Islet precursor cell (in vitro differentiated cells): ENCODE measurements at regions not wholly inside any gene's neighbourhood (a gene's known extent, or its start where the extent isn't known, plus 50 kb on each side); places are given as distances from the start of the nearest gene placed in this dataset.
A peak's percentile ranks its signal among the peaks of the same experiment; 100 is the strongest.

Experiments used
- DNase-seq: peaks from one replicate; pipeline ENCODE4 v3.0.0-alpha.2; 2018

DNA sequence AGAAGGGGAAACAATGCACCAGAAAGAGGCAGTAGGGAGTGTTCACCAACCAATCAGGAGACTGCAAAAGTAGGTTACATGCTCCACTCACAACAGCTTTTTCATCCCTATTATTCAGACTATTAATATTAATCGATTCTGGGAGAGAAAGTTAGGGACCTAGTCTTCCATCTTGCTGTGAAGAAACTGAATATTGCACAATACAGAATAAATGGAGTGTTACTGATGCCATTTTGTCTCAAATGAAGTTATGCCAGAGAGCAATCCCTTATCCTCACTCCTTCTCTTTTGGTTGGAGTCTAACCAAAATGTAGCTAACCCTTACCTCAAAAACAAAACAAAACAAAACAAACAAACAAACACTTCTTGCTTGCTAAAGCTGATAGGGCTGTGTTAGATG is 1120.9 kb upstream of the GYPC start:
- no peak for DNase-seq

- DNase-seq: no peak
These were observed 1111.9 kb upstream of the GYPC start for GRCh38 chr2:125543968-125544514.

DNA sequence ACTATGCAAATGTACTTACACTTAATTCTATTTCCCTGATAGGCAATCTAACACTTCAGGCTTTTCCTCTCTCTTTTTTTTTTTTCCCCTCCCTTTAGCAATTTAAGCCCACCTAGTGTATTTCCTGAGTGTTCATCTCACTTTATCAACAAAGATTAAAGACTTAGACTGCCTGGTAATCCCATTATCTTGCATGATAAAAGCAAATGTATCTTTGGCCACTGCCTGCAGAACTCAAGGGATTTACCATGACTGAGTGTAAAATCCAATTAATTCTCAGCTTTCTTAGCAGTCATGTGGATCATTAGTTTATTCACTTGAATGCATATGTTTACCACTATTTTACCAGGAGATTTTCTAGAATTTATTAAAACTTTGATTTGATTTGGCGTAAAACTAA is 1102.2 kb upstream of the GYPC start:
- no peak for DNase-seq

- no peak for DNase-seq
These were observed 1101.0 kb upstream of the GYPC start for GRCh38 chr2:125554956-125555355.

- no peak for DNase-seq
These were observed 1096.8 kb upstream of the GYPC start for GRCh38 chr2:125559186-125559585.

DNA sequence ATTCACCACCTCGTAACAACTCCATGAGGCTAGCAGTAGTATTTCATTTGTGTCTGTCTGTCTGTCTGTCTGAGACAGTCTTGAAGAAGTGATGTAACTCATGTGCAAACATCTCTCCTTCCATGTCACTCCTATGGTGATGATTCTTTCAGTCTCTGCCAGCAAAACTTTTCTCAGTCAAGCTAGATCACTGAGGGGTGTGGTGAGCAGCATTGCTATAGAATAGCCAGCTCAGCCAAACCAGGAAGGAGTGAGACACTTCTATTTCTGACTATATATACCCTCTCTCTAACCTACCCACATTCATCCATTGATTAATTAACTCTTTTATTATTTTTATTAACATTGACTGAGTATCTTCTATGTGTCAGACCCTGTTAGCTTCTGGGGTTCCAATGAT is 1095.1 kb upstream of the GYPC start:
- no peak for DNase-seq

DNA sequence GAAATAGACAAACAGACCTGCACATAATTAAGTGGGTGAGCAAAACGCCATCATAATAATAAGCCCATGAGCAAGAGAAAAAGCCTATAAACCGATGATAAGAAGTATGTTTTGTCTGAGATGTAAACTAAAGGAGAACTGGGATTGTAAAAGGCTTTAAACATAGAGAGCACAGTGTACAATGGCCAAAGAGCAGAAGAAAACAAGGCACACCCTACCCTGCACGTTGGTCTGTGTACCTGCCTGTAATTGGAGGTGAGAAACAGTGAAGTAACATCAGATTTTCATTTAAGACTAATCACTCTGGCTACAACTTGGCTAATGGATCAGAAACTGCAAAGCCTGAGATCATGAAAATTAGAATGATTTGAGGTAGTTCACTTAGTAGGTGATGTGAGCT is 1094.7 kb upstream of the GYPC start:
- DNase-seq: no peak

GRCh38 chr2:125562924-125563323 is 1093.0 kb upstream of the GYPC start:
- DNase-seq: no peak

DNA sequence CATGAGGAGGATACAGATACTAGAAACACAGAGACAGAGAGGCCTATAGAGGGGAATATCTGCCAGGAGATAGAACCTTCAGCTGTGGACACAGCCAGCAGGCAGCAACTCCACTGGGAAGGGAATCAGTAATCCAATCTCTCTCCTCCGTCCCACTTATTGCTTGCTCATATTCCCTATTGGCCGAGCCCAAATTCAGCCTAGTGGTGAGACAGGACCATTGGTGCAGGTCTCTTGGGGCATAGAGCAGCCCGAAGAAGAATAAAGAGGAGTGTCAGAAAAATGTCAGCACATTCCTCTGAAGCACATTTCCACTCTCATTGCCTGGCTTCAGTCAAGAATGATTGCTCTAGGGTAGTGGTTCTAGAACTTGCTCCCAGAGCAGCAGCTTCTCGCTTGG is 1091.5 kb upstream of the GYPC start:
- peak; percentile 66 for DNase-seq

GRCh38 chr2:125566422-125566821 is 1089.5 kb upstream of the GYPC start:
- no peak for DNase-seq

- no peak for DNase-seq
These were observed 1088.9 kb upstream of the GYPC start for GRCh38 chr2:125567100-125567499.

- no peak for DNase-seq
These were observed 1083.3 kb upstream of the GYPC start for GRCh38 chr2:125572660-125573059.

GRCh38 chr2:125573432-125573831 is 1082.5 kb upstream of the GYPC start:
- no peak for DNase-seq

DNA sequence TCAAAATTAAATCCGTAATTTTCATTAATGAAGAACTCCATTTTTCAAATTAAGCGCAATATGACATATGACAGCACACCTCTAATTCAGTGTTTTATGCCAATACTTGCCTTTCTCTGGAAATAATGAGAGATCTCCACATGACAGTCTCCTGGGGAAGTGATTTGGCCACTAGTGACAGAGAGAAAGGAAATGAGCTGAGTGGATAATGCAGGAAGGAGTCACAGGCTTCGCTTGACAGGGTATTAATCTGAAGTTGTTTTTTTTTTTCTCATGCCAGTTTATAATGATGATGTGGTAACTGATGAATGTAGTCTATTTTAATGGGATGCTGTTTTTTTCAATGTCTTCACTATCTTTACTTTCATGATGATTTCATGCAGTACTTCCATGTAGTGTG is 1079.4 kb upstream of the GYPC start:
- no peak for DNase-seq

- no peak for DNase-seq
These were observed 1074.4 kb upstream of the GYPC start for GRCh38 chr2:125581557-125581956.

- no peak for DNase-seq
These were observed 1073.4 kb upstream of the GYPC start for GRCh38 chr2:125582516-125582915.

- DNase-seq: no peak
These were observed 1071.2 kb upstream of the GYPC start for GRCh38 chr2:125584732-125585131.

DNA sequence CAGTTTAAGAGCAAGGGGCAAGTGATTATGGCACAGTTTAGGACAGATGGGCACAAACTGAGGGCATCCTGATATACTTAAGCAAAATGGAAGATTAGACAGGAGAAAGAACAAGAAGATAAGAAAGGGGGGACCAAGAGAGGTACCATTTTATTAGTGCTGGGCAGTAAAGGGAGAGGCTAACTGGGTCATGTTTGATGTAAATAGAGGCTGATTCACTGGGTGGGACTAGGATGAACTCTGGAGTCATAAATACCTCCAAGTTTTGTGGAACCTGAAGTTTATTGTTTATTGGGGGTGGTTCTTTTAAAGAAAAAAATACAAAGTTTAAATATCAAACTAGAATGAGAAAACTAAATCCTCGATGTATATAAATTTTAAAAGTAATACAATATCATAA is 1067.2 kb upstream of the GYPC start:
- DNase-seq: no peak

DNA sequence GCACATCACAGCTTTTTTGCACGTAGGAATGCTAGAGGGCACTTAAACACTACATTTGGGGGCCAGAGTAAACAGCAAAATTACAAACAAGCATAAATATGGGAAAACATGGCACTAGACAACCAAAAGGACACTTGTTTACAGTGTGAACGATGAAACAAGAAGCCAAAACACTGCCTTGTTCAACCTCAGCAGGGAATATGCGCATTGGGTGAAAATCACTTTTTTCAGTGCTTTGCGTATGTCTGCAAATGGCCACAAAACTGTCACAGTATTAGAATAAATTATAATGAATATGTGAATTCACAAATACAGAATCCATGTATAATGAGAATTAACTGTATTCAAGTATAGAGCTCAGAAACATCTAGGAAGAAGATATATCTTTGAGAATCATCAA is 1064.0 kb upstream of the GYPC start:
- no peak for DNase-seq

GRCh38 chr2:125593036-125593435 is 1062.9 kb upstream of the GYPC start:
- no peak for DNase-seq

DNA sequence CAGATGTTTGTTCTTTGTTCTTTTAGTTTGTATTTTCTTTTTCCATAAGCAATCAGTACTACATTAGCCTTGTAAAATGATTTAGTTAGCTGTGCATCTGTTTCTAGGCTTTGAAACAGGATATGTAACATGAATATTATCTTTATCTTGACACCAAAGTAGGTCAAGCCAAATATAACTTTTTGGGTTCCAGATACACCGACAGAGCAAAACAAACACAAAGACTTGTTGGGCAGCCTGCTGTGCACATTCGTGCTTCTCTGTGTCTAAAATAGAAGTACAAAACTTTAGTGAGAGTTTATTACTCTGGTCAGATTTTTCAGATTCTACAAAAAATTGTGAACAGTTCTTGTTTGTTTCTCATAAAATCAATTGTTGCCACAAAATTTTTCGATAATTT is 1059.3 kb upstream of the GYPC start:
- no peak for DNase-seq

- no peak for DNase-seq
These were observed 1040.5 kb upstream of the GYPC start for GRCh38 chr2:125615438-125615837.

GRCh38 chr2:125630377-125630776 is 1025.6 kb upstream of the GYPC start:
- DNase-seq: no peak

- DNase-seq: no peak
These were observed 1021.3 kb upstream of the GYPC start for GRCh38 chr2:125634662-125635061.

GRCh38 chr2:125638345-125638744 is 1017.6 kb upstream of the GYPC start:
- DNase-seq: no peak

GRCh38 chr2:125642032-125642431 is 1013.9 kb upstream of the GYPC start:
- DNase-seq: no peak
